Heart left ventricle (tissue), 16 donors: ENCODE measurements at regions not wholly inside any gene's neighbourhood (a gene's known extent, or its start where the extent isn't known, plus 50 kb on each side); places are given as distances from the start of the nearest gene placed in this dataset.
A peak's percentile ranks its signal among the peaks of the same experiment; 100 is the strongest.

Experiments used
- ATAC-seq, 4 donors: fragments of 200-7000 bp; cut with Tn5 transposase; one replicate each; pipeline ENCODE4 v1.9.1; 2020 to 2022; ENCODE audit warnings: moderate library complexity in 4 of 4, mild to moderate bottlenecking in 3 of 4, moderate number of reproducible peaks in 1 of 4
- DNase-seq, 5 donors: peaks; one replicate each; pipeline ENCODE4 v3.0.0-alpha.2; 2020
- H3K27ac ChIP-seq, 12 donors: fragments of 200-600 bp; sonication (generic) in 4 of 12; one replicate each; pipeline versions ENCODE4 v1.5.0 to v1.8.0; 2016 to 2022; ENCODE audit warnings: mild to moderate bottlenecking in 2 of 12
- H3K27me3 ChIP-seq, 9 donors: fragments of 200-600 bp; sonication (generic) in 2 of 9; one replicate each; pipeline versions ENCODE4 v1.5.1 to v1.8.0; 2016 to 2022; ENCODE audit warnings: mild to moderate bottlenecking in 3 of 9
- H3K36me3 ChIP-seq, 9 donors: fragments of 200-600 bp; sonication (generic) in 2 of 9; one replicate each; pipeline versions ENCODE4 v1.5.0 to v1.8.0; 2018 to 2022; ENCODE audit warnings: mild to moderate bottlenecking in 2 of 9
- H3K4me1 ChIP-seq, 12 donors: fragments of 200-600 bp; sonication (generic) in 4 of 12; one replicate each; pipeline versions ENCODE4 v1.5.0 to v1.8.0; 2016 to 2022; ENCODE audit warnings: mild to moderate bottlenecking in 3 of 12
- H3K4me3 ChIP-seq, 12 donors: fragments of 200-600 bp; sonication (generic) in 4 of 12; one replicate each; pipeline versions ENCODE4 v1.5.0 to v1.8.0; 2017 to 2022; ENCODE audit warnings: mild to moderate bottlenecking in 9 of 12, moderate library complexity in 4 of 12
- H3K9me3 ChIP-seq, 12 donors: fragments of 200-600 bp; sonication (generic) in 4 of 12; one replicate each; pipeline versions ENCODE4 v1.5.0 to v1.8.0; 2016 to 2022; ENCODE audit warnings: mild to moderate bottlenecking in 1 of 12
- POLR2A ChIP-seq, 2 donors: fragments of 450-650 bp; IDR thresholded peaks; one replicate each; pipeline ENCODE4 v1.6.1; 2017; ENCODE audit warnings: antibody characterized with exemption in 2 of 2, mild to moderate bottlenecking in 2 of 2, moderate library complexity in 2 of 2
- WGBS, 4 donors: extraction: QIAGEN DNeasy Blood & Tissue Kit in 2 of 4; methylation state at CpG; one replicate each; pipeline versions ENCODE4 v1.1.5 to v1.1.7; 2013 to 2018; 5-methylcytosine and 5-hydroxymethylcytosine counted together
- intact Hi-C, 10 donors: fragments of 100-400 bp; cut with DNase I; formaldehyde crosslinking; loops; one replicate each; pipeline versions ENCODE4 v1.11.1 to v1.14.2; 2022
- TF ChIP-seq, protein P1 (sequence below), 12 donors: fragments of 200-600 bp; sonication (generic) in 4 of 12; IDR thresholded peaks; one replicate each; pipeline versions ENCODE4 v1.5.0 to v1.8.0; 2018 to 2022; ENCODE audit warnings: antibody characterized with exemption in 12 of 12, mild to moderate bottlenecking in 5 of 12
- donor health status: ischemic (EF 13 %, LVEDD 7.1; RV severe dilation, severe dysfunction).
- donor health status: healthy with polysubstance abuse.
- donor health status: DM: no; HTN: yes; CAD: no.
- donor health status: DM: no; HTN: no; CAD: no.
- donor health status: ischemic (EF 25% LVEDD 6.9; RV normal size, moderate dysfunction).
- donor health status: ischemic (EF 25% LVEDD 5.7; RV mildly dilated, moderate dysfunction).
- donor health status: healthy.
- donor health status: DM: yes; HTN: yes; CAD: no.
- donor health status: ischemic (EF 35%, LVEDD 5.7; RV mildly dilated, moderate dysfunction).
- donor health status: nonischemic (EF 11% LVEDD 7.7; RV severe dilation, severe dysfunction).
- donor health status: DM: yes; HTN: yes; CAD: no.
- donor health status: PGD.
- donor health status: ischemic (EF 29% LVEDD 5.4; RV normal size, mild dysfunction).
- donor health status: nonischemic (EF 23%, LVEDD 6.1; RV moderate dilation, normal function).

DNA sequence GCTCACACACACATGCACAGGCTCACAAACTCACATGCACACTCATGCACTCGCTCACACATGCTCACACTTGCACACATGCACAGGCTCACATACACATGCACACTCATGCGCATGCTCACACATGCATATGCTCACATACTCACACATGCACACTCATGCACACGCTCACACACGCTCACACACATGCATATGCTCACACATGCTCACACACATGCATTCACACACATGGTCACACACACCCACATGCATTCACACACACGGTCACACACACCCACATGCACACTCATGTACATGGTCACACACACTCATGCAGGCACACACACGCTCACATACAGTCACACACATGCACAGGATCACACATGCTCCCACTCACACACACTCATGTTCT lies 132.8 kb upstream of the SMAD3 start:
- intact Hi-C loops = no loop called here
- Histone ChIP-seq H3K27ac (no peak overlapping the region), H3K36me3 (no peaks in the 10 kb centered on the region), H3K4me1 (peaks cover 0 to 57% (median 30%) of the 10 kb centered on the region in 12 donors), H3K4me3 (no peak overlapping the region), H3K9me3 (peaks cover 0 to 13% (median 6%) of the 10 kb centered on the region in 12 donors), H3K27me3 (no peaks in the 10 kb centered on the region)
- DNase-seq = no peak
- no peak for TF ChIP-seq POLR2A (IDR thresholded peaks at IDR 0.05)
- TF ChIP-seq, protein P1, sequence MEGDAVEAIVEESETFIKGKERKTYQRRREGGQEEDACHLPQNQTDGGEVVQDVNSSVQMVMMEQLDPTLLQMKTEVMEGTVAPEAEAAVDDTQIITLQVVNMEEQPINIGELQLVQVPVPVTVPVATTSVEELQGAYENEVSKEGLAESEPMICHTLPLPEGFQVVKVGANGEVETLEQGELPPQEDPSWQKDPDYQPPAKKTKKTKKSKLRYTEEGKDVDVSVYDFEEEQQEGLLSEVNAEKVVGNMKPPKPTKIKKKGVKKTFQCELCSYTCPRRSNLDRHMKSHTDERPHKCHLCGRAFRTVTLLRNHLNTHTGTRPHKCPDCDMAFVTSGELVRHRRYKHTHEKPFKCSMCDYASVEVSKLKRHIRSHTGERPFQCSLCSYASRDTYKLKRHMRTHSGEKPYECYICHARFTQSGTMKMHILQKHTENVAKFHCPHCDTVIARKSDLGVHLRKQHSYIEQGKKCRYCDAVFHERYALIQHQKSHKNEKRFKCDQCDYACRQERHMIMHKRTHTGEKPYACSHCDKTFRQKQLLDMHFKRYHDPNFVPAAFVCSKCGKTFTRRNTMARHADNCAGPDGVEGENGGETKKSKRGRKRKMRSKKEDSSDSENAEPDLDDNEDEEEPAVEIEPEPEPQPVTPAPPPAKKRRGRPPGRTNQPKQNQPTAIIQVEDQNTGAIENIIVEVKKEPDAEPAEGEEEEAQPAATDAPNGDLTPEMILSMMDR (IDR thresholded peaks at IDR 0.05) = no peak
- no peak for ATAC-seq
- 89 to 97% (median 92%) methylated on average over 6 of the region's 6 CpGs for WGBS, 4 donors

DNA sequence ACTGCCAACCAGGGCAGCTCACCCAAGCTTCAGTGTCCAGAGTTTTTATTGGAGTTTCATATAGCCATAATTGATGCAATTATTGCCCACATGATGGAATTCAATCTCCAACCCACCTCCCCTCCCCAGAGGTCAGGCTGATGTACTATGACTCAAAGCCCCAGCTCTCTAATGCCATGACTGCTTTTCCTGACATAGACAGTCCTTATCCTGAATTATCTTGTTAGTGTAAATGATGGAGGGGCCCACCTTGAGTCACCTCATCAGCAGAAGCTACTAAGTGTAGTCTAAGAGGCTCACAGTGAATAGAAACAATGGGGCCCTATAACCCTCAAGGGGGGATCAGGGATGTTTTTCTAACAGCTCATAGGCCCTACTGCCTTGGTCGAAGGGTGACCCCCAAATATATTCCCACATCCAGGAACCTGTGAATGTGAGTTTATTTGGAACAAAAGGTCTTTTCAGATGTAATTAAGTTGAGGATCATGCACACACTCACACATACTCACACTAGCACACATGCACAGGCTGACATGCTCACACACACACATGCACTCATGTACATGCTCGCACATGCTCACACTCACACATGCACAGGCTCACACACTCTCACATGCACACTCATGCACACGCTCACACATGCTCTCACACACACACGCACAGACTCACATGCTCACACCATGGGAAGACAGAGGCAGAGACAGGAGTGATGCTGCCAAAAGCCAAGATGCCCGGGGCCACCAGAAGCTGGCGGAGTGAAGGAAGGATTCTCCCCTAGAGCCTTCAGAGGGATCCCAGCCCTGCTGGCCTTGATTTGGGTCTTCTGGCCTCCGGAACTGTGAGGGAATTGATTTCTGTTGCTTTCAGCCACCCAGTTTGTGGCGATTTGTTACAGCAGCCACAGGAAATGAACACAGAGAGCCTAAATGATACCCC lies 131.2 kb upstream of the SMAD3 start:
- Histone ChIP-seq H3K4me3 (no peak overlapping the region), H3K27me3 (no peaks in the 10 kb centered on the region), H3K36me3 (no peaks in the 10 kb centered on the region), H3K27ac (no peak overlapping the region), H3K4me1 (peaks cover 0 to 43% (median 23%) of the 10 kb centered on the region in 12 donors), H3K9me3 (peaks cover 0 to 23% (median 6%) of the 10 kb centered on the region in 12 donors)
- ATAC-seq = no peak
- DNase-seq = no peak
- intact Hi-C loops = no loop called here
- TF ChIP-seq, protein P1 (IDR thresholded peaks at IDR 0.05) = no peak
- TF ChIP-seq POLR2A (IDR thresholded peaks at IDR 0.05) = no peak
- WGBS, 4 donors = 96 to 98% (median 97%) methylated on average over 8 of the region's 8 CpGs

DNA sequence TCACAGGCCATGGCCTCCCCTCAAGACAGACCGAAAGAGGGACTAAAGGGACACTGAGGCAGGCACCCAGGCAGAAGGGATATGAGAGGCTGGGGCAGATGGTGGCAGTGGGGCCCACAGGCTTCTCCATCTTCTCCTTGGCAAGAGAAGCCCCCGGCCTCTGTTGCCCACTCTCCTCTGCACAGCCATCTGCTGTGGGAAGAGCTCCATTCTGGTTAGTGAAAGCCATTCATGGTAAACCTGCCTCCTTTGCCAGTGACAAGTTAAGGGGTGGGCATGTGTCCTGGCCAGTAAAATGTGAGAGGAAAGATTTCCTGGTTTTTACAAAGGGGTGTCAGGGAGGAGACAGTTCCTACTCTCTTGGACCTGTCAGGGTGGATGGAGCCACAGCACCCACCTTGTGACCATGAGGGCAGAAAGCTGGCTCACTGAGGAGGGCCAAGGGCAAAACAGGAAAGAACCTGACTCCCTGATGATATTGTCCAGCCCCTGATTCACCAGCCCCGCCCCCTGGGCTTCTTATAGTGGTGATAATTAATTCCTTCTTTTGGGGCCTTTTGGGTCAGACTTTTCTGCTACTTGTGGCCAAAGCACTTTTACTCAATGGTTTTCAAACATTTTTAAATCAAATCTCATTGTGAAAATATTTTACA lies 130.4 kb upstream of the SMAD3 start:
- peaks cover 0 to 23% (median 6%) of the 10 kb centered on the region in 12 donors for H3K9me3 ChIP-seq
- no peak overlapping the region for H3K4me3 ChIP-seq
- intact Hi-C loops = no loop called here
- 93 to 98% (median 97%) methylated on average over 2 to 3 of the region's 3 CpGs for WGBS, 4 donors
- peaks cover 0 to 39% (median 23%) of the 10 kb centered on the region in 12 donors for H3K4me1 ChIP-seq
- no peak overlapping the region for H3K27ac ChIP-seq
- no peaks in the 10 kb centered on the region for H3K27me3 ChIP-seq
- DNase-seq (no peak), ATAC-seq (no peak)
- TF ChIP-seq POLR2A (IDR thresholded peaks at IDR 0.05) = no peak
- TF ChIP-seq, protein P1 (IDR thresholded peaks at IDR 0.05) = no peak
- H3K36me3 ChIP-seq = no peaks in the 10 kb centered on the region

DNA sequence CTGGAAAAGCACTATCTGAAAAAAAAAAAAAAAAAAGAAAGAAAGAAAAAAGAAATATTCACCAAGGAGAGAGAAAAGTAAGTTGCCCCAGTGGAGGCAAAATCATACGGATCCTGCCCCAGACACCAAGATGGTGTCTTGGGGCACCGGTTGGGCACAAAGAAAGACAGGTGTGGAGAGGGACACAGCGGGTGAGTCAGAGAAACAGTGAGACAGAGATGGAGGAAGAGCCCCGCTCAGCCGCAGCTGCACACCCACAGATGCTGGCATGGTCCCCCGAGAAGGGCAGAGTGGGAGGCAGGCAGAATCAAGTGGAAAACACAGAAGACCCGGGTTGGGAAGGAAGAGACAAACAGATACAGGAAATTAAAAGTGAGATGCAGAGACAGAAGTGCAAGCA lies 129.7 kb upstream of the SMAD3 start:
- TF ChIP-seq, protein P1 (IDR thresholded peaks at IDR 0.05) = no peak
- 62 to 69% (median 64%) methylated on average over 7 of the region's 7 CpGs for WGBS, 4 donors
- intact Hi-C loops = no loop called here
- H3K27me3 ChIP-seq = no peaks in the 10 kb centered on the region
- peak overlapping the region in 8 of 12 donors; percentile 15 to 54 (median 42) for H3K4me3 ChIP-seq
- peaks cover 0 to 23% (median 6%) of the 10 kb centered on the region in 12 donors for H3K9me3 ChIP-seq
- ATAC-seq (peak in 1 of 4 donors; percentile 20), DNase-seq (no peak)
- peaks cover 0 to 37% (median 23%) of the 10 kb centered on the region in 12 donors for H3K4me1 ChIP-seq
- peak overlapping the region in 11 of 12 donors; percentile 47 to 81 (median 67) for H3K27ac ChIP-seq
- H3K36me3 ChIP-seq = no peaks in the 10 kb centered on the region
